ENCODE measurements at regions not wholly inside any gene's neighbourhood (a gene's known extent, or its start where the extent isn't known, plus 50 kb on each side); places are given as distances from the start of the nearest gene placed in this dataset.

DNA sequence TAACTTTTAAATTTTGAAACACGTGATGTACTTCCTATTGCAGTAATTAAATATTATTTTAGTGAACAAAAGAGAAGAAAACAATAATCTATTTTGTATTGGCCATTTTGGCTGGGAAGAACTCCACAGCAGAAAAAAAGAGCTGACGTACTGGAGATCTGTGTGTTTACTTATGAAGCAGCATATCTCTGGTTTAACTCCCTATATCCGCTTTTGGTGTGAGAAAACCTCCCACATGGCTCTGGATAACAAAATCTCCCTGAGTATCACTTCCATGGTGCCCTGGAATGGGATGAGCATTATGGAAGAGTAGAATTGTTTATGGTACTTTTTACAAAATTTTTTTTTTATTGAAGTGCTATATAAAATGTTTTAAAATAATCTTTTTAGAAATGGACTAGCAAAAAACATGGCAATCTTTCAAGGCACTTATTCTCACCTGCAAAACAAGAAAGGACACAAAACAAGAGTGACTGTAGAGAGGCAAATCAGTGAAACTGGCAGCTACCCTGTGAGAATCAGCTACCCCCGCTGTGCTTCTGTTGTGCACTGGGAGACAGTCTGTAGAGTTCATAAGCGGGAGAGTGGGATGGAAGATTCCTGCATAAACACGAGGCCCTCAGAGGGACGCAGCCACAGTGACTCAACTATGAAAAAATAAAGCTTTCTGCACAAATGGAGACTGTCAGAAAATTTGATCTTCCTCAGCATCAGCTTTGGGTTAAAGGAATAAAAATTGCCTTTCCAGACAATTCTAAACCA, 762.2 kb upstream of the HS6ST1 start:
- no peaks in the 10 kb centered on the region for H4K20me1 ChIP-seq (replicated peaks; ENCODE audit: control insufficient read depth, extremely low read depth, insufficient read depth, low read length)
- H3K9me1 ChIP-seq (replicated peaks; ENCODE audit: control insufficient read depth, extremely low read depth, insufficient read depth, low read length), result no peaks in the 10 kb centered on the region
- H2AFZ ChIP-seq (ENCODE audit: low read depth, low read length), result no peak overlapping the region
- no peak overlapping the region for H3K4me3 ChIP-seq (replicated peaks in 1 of 3; ENCODE audit: insufficient read depth in 1 of 3, low read depth in 1 of 3, low read length in 3 of 3)
- no TSS peak for BruUV-seq (replicated peaks)
- intact Hi-C loops (cut with micrococcal nuclease) (no loop called here), dilution Hi-C loops (cut with MboI; ENCODE audit: extremely low pct_ligation_motif_present, low sequenced_read_pairs) (no loop called here)
- H3K36me3 ChIP-seq (ENCODE audit: control insufficient read depth in 2 of 2, extremely low read depth in 1 of 2, insufficient read depth in 2 of 2, low read length in 2 of 2), result no peaks in the 10 kb centered on the region
- ChIA-PET CTCF (no interaction called here), POLR2A (no interaction called here)
- no peaks in the 10 kb centered on the region for H3K9me3 ChIP-seq (replicated peaks; ENCODE audit: control insufficient read depth, insufficient read depth, low read length)
- no peak overlapping the region for H3K4me2 ChIP-seq (ENCODE audit: insufficient read depth, low read length)
- FAIRE-seq (no peak), DNase-seq (ENCODE audit: low read depth, low spot score) (no peak)
- H3K4me1 ChIP-seq (ENCODE audit: control insufficient read depth, extremely low read depth, insufficient read depth, low read length), result no peaks in the 10 kb centered on the region
- no peak overlapping the region for H3K9ac ChIP-seq (replicated peaks; ENCODE audit: extremely low read depth, insufficient read depth, low read length)
- no peak overlapping the region for H3K27ac ChIP-seq (ENCODE audit: insufficient read depth, low read depth, low read length)
- no peaks in the 10 kb centered on the region for H3K27me3 ChIP-seq (ENCODE audit: control insufficient read depth in 2 of 2, insufficient read depth in 2 of 2, low read length in 2 of 2)
- no peaks in the 10 kb centered on the region for H3K79me2 ChIP-seq (ENCODE audit: control insufficient read depth, insufficient read depth, low read length)
- TF ChIP-seq, protein P1, sequence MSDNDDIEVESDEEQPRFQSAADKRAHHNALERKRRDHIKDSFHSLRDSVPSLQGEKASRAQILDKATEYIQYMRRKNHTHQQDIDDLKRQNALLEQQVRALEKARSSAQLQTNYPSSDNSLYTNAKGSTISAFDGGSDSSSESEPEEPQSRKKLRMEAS (IDR thresholded peaks at IDR 0.05; ENCODE audit: insufficient read depth, insufficient read length), result no peak
- TF ChIP-seq EZH2 (IDR thresholded peaks at IDR 0.05; ENCODE audit: borderline replicate concordance, low read depth, low read length, severe bottlenecking), result no peak
- TF ChIP-seq POLR2AphosphoS5 (IDR thresholded peaks at IDR 0.05; ENCODE audit: insufficient read depth, low read depth, low read length), result no peak
- TF ChIP-seq MYC (IDR thresholded peaks at IDR 0.05; ENCODE audit: low read depth, low read length), result no peak
- TF ChIP-seq FOS (IDR thresholded peaks at IDR 0.05; ENCODE audit: borderline replicate concordance, insufficient read depth, low read length), result no peak
- TF ChIP-seq, protein P2, sequence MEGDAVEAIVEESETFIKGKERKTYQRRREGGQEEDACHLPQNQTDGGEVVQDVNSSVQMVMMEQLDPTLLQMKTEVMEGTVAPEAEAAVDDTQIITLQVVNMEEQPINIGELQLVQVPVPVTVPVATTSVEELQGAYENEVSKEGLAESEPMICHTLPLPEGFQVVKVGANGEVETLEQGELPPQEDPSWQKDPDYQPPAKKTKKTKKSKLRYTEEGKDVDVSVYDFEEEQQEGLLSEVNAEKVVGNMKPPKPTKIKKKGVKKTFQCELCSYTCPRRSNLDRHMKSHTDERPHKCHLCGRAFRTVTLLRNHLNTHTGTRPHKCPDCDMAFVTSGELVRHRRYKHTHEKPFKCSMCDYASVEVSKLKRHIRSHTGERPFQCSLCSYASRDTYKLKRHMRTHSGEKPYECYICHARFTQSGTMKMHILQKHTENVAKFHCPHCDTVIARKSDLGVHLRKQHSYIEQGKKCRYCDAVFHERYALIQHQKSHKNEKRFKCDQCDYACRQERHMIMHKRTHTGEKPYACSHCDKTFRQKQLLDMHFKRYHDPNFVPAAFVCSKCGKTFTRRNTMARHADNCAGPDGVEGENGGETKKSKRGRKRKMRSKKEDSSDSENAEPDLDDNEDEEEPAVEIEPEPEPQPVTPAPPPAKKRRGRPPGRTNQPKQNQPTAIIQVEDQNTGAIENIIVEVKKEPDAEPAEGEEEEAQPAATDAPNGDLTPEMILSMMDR (IDR thresholded peaks at IDR 0.05; ENCODE audit: extremely low read depth in 1 of 2, insufficient read depth in 1 of 2, low read depth in 1 of 2, low read length in 2 of 2), result no peak
- TF ChIP-seq GATA2 (IDR thresholded peaks at IDR 0.05; ENCODE audit: insufficient read depth, insufficient read length, low read depth, low read length), result no peak
- TF ChIP-seq JUN (IDR thresholded peaks at IDR 0.05; ENCODE audit: borderline replicate concordance, insufficient read depth, insufficient read length, low read depth), result no peak
- no peak for TF ChIP-seq POLR2A (IDR thresholded peaks at IDR 0.05; ENCODE audit: low read depth, low read length)
